Parathyroid adenoma (tissue), 2 donors: ENCODE measurements at regions not wholly inside any gene's neighbourhood (a gene's known extent, or its start where the extent isn't known, plus 50 kb on each side); places are given as distances from the start of the nearest gene placed in this dataset.

Source experiments
- H2AFZ ChIP-seq: fragments of 300-600 bp; sonication (generic); one replicate; pipeline ENCODE4 v1.7.0; 2017; ENCODE audit warnings: antibody characterized with exemption, mild to moderate bottlenecking
- H3K27ac ChIP-seq: fragments of 300-600 bp; sonication (generic); one replicate; pipeline ENCODE4 v1.7.0; 2017
- H3K27me3 ChIP-seq: fragments of 300-600 bp; sonication (generic); one replicate; pipeline ENCODE4 v1.7.0; 2017; ENCODE audit warnings: low read length; ENCODE audit not compliant: control insufficient read depth, insufficient read depth
- H3K36me3 ChIP-seq: fragments of 300-600 bp; sonication (generic); one replicate; pipeline ENCODE4 v1.7.0; 2017; ENCODE audit warnings: low read length; ENCODE audit not compliant: control insufficient read depth, insufficient read depth
- H3K4me1 ChIP-seq: fragments of 300-600 bp; sonication (generic); one replicate; pipeline ENCODE4 v1.7.0; 2017; ENCODE audit warnings: control low read depth
- H3K4me2 ChIP-seq: fragments of 300-600 bp; sonication (generic); one replicate; pipeline ENCODE4 v1.7.0; 2017; ENCODE audit warnings: low read length
- H3K4me3 ChIP-seq: fragments of 300-600 bp; sonication (generic); one replicate; pipeline ENCODE4 v1.7.0; 2017; ENCODE audit warnings: low read depth, low read length
- H3K79me2 ChIP-seq: fragments of 300-600 bp; sonication (generic); one replicate; pipeline ENCODE4 v1.7.0; 2017; ENCODE audit warnings: control low read depth
- H3K9ac ChIP-seq: fragments of 300-600 bp; sonication (generic); one replicate; pipeline ENCODE4 v1.7.0; 2017; ENCODE audit warnings: mild to moderate bottlenecking
- H3K9me3 ChIP-seq: fragments of 300-600 bp; sonication (generic); one replicate; pipeline ENCODE4 v1.7.0; 2017; ENCODE audit warnings: low read length; ENCODE audit not compliant: control insufficient read depth
- CTCF ChIP-seq: fragments of 300-600 bp; sonication (generic); IDR thresholded peaks from one replicate; pipeline ENCODE4 v1.7.0; 2017; ENCODE audit warnings: antibody characterized with exemption, mild to moderate bottlenecking
- donor health status: primary hyperparathyroidism.

GRCh38 chr18:60656553-60656952 is 284.0 kb upstream of the MC4R start:
- Histone ChIP-seq H3K27me3 (no peaks in the 10 kb centered on the region), H2AFZ (no peak overlapping the region), H3K4me2 (no peak overlapping the region), H3K4me1 (no peaks in the 10 kb centered on the region), H3K9ac (no peak overlapping the region), H3K4me3 (no peak overlapping the region), H3K36me3 (no peaks in the 10 kb centered on the region), H3K9me3 (no peaks in the 10 kb centered on the region), H3K79me2 (no peaks in the 10 kb centered on the region), H3K27ac (no peak overlapping the region)
- no peak for TF ChIP-seq CTCF

GRCh38 chr18:60662491-60662890 is 289.9 kb upstream of the MC4R start:
- Histone ChIP-seq H2AFZ (no peak overlapping the region), H3K36me3 (no peaks in the 10 kb centered on the region), H3K79me2 (no peaks in the 10 kb centered on the region), H3K4me2 (no peak overlapping the region), H3K4me1 (no peaks in the 10 kb centered on the region), H3K27ac (no peak overlapping the region), H3K9ac (no peak overlapping the region), H3K27me3 (no peaks in the 10 kb centered on the region), H3K9me3 (no peaks in the 10 kb centered on the region), H3K4me3 (no peak overlapping the region)
- TF ChIP-seq CTCF = no peak

DNA sequence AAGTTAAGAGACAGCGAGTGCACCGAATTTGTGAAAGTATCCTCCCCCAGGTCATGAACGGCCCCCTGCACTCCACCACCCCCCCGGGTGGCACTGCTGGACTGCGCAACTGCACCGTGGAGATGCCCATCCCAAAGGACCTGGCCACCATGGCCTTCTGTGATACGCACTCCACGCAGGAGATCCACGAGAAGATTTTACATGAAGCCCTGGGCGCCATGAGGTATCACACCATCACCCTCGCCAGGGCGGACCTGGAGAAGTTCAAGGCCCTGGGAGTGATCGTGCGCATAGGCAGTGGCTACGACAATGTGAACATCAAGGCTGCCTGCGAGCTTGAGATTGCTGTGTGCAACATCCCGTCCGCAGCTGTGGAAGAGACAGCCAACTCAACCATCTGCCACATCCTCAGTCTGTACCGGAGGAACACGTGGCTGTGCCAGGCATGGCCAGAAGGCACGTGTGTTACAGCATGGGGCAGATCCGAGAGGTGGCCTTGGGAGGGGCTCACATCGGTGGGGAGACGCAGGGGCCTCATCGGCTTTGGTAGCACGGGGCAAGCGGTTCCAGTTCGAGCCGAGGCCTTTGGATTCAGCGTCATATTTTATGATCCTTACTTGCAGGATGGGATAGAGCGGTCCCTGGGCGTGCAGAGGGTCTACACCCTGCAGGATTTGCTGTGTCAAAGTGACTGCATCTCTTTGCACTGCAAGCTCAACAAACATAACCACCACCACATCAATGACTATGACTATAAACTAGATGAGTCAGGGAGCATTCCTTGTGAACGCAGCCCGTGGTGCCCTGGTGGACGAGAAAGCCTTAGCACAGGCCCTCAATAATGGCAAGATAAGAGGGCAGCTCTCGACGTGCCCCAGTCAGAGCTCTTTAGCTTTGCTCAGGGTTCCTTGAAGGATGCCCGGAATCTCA is 290.8 kb upstream of the MC4R start:
- no peak overlapping the region for H2AFZ ChIP-seq
- no peaks in the 10 kb centered on the region for H3K4me1 ChIP-seq
- H3K79me2 ChIP-seq = no peaks in the 10 kb centered on the region
- no peak overlapping the region for H3K4me2 ChIP-seq
- H3K36me3 ChIP-seq = no peaks in the 10 kb centered on the region
- no peak for TF ChIP-seq CTCF
- no peak overlapping the region for H3K27ac ChIP-seq
- no peaks in the 10 kb centered on the region for H3K9me3 ChIP-seq
- no peak overlapping the region for H3K4me3 ChIP-seq
- no peak overlapping the region for H3K9ac ChIP-seq
- H3K27me3 ChIP-seq = no peaks in the 10 kb centered on the region

DNA sequence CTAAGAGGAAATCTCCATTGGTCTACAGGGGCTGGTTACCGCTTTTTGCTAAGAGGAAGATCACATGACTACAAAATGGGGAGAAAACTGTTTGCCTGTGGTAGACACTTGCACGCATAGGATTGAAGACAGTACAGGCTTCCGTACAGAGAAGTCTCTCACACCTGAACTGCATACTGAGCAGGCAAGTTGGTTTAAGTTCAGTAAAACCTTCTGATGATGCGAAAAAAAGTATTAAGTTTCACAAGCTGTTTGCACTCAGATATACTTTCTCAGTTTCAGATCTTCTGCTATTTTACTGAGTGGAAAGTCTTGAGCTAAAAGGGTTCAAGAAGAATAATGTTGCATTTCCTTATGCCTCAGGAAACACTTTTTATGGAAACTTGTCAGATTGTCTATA is 292.2 kb upstream of the MC4R start:
- H3K9ac ChIP-seq = no peak overlapping the region
- no peaks in the 10 kb centered on the region for H3K4me1 ChIP-seq
- no peak overlapping the region for H2AFZ ChIP-seq
- no peaks in the 10 kb centered on the region for H3K9me3 ChIP-seq
- no peaks in the 10 kb centered on the region for H3K79me2 ChIP-seq
- H3K4me2 ChIP-seq = no peak overlapping the region
- TF ChIP-seq CTCF = no peak
- no peaks in the 10 kb centered on the region for H3K36me3 ChIP-seq
- H3K4me3 ChIP-seq = no peak overlapping the region
- no peak overlapping the region for H3K27ac ChIP-seq
- no peaks in the 10 kb centered on the region for H3K27me3 ChIP-seq

- Histone ChIP-seq H3K4me1 (no peaks in the 10 kb centered on the region), H3K9me3 (no peaks in the 10 kb centered on the region), H3K9ac (no peak overlapping the region), H2AFZ (no peak overlapping the region), H3K36me3 (no peaks in the 10 kb centered on the region), H3K27me3 (no peaks in the 10 kb centered on the region), H3K4me2 (no peak overlapping the region), H3K4me3 (no peak overlapping the region), H3K27ac (no peak overlapping the region), H3K79me2 (no peaks in the 10 kb centered on the region)
- TF ChIP-seq CTCF = no peak
These were observed 294.4 kb upstream of the MC4R start for GRCh38 chr18:60667016-60667415.
